GM19468 (cell line): ENCODE measurements at regions not wholly inside any gene's neighbourhood (a gene's known extent, or its start where the extent isn't known, plus 50 kb on each side); places are given as distances from the start of the nearest gene placed in this dataset.
A peak's percentile ranks its signal among the peaks of the same experiment; 100 is the strongest.

Experiments
- ATAC-seq: cut with Tn5 transposase; IDR thresholded peaks from one replicate; pipeline ENCODE4 v1.9.1; 2021; ENCODE audit warnings: mild to moderate bottlenecking, moderate library complexity, moderate number of reproducible peaks; ENCODE audit not compliant: unreplicated experiment; ENCODE audit errors: extremely low read depth

GRCh38 chr6:109315341-109316110 lies 66.7 kb downstream of the CD164 start:
- no peak for ATAC-seq

- no peak for ATAC-seq
Observed at GRCh38 chr6:109314313-109314712, 68.0 kb downstream of the CD164 start.

DNA sequence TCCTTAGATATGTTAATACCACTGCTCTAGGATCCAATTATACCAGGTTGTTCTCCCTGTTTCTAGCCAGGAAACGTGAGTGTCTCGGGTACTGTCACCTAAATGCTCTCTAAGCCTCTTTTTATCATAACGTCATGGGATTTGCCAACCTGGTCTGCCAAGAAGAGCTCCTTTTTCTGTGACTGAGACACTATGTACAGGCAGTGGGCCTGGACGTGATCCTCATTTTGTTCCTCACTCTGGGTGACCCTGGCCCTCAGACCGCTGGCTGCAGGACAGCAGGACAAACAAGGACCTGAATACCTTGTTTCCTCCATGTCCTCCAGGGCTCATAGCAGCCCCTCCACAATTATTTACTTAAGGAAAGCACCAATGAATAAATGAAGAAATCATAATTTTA lies 69.1 kb downstream of the CD164 start:
- ATAC-seq: no peak

GRCh38 chr6:109311471-109311870 lies 70.8 kb downstream of the CD164 start:
- no peak for ATAC-seq

GRCh38 chr6:109309917-109310316 lies 72.3 kb downstream of the CD164 start:
- no peak for ATAC-seq

DNA sequence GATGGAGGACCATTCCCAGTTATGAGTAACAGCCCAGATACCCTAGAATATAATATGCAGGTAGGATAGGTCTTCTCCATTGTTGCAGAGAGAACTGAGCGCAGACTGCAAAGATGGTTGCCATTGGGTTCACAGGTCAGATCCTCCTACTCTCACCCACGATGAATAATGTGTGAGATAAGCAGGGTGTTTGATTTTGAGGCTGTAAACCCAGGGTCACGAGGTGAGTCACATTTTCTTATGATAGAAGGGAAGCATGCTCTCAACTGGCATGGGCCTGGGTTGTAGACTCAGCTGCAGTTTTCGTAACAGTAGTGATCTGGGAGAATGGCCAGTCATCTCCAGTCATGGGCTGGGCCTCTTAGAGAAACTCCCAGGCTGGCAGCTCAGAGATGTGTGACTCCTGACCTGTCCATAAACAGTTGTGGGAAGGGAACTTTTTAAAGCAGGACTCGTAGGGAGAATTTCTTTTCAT lies 74.2 kb downstream of the CD164 start:
- no peak for ATAC-seq

DNA sequence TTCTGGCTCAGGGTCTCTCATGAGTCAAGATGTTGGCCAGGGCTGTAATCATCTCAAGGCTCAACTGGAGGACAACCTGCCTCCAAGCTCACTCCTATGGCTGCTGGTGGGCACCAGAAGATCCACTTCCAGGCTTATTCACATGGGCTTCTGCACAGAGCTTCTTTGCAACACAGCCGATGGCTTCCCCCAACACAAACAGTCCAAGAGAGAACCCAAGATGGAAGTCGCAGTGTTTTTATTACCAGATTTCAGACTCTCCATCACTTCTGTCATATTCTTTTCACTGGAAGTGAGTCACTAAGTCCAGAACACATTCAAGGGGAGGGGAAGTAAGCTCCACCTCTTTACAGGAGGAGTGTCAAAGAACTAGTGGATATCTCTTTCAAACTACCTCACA lies 75.5 kb downstream of the CD164 start:
- no peak for ATAC-seq

GRCh38 chr6:109305028-109305427 lies 77.2 kb downstream of the CD164 start:
- ATAC-seq: no peak

- ATAC-seq: peak; percentile 32
Observed at GRCh38 chr6:109304284-109305015, 77.8 kb downstream of the CD164 start.

DNA sequence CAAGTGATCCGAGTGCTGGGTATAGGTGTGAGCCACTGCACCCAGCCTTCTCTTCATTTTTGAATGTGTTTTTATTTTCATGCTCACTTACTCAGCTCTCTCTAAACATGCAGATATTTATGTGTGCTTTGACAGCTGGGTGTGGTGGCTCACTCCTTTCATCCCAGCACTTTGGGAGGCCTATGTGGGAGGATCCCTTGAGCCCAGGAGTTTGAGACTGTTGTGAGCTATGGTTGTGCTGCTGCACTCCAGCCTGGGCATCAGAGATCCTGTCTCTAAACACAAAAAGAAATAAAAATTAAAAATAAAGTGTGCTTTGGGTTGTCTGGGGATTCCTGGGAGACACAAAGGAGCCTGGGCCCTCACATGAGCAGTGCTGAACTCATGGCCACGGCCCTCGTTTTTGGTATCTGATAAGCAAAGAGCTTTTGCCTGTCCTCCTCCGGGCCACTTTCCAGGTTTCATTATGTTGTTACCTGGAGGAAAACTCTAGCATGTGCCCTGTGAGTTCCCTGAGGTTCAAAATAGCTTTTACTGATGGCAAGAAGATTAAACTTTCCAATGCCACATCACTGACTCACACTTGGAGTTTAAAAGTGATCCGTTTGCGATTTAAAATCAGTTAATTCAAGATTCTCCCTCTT lies 78.5 kb downstream of the CD164 start:
- no peak for ATAC-seq

DNA sequence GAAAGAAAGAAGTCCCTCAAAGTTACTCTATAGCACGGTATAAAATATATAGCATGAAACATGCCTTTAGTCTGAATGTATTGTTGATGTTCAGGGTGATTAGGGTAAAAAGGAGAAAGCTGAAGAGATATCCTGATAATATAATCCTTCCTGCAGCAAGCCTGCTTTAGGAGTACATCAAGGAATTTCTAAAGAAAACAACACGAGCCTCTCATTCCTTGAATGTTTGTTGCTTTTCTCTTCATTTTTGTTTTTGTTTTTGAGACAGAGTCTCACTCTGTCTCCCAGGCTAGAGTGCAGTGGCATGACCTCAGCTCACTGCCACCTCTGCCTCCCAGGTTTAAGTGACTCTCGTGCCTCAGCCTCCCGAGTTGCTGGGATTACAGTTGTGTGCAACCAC lies 79.1 kb downstream of the CD164 start:
- ATAC-seq: no peak

GRCh38 chr6:109302176-109302575 lies 80.1 kb downstream of the CD164 start:
- no peak for ATAC-seq

DNA sequence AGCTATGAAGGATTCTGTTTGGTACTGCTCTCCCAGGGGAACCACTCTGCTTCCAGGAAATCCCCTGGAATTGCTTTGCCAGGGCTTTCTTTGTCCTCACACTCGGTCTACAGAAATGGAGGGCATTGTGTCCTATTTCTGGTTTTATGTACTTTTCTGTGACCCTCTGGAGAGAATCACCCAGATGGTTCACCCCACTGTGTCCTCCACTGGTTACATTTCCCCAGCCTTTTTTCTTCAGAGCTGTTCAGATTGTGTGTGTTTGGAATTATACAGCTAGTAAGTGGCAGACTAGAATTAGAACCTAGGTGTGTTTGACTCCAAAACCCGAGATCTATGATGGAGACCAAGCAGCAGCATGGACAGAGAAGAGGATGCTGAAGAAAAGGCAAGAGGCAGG lies 80.8 kb downstream of the CD164 start:
- no peak for ATAC-seq

GRCh38 chr6:109300874-109301273 lies 81.4 kb downstream of the CD164 start:
- no peak for ATAC-seq

GRCh38 chr6:109299776-109300564 lies 82.3 kb downstream of the CD164 start:
- no peak for ATAC-seq

DNA sequence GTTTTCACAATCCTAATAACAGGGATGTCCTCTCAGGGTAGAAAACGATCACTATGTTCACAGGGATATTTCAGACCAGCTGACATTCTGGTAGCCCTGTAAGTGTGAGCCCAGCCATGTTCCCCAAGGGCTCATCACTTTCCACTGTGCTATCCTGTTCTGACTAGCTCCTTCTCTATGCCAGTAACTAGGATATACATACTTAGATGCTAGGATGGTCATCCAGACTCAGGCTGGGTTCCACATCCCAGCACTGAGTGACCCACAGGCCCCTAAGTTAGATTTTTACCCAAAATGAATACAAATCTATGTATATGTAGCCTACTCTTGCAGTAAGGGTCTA lies 83.0 kb downstream of the CD164 start:
- no peak for ATAC-seq

DNA sequence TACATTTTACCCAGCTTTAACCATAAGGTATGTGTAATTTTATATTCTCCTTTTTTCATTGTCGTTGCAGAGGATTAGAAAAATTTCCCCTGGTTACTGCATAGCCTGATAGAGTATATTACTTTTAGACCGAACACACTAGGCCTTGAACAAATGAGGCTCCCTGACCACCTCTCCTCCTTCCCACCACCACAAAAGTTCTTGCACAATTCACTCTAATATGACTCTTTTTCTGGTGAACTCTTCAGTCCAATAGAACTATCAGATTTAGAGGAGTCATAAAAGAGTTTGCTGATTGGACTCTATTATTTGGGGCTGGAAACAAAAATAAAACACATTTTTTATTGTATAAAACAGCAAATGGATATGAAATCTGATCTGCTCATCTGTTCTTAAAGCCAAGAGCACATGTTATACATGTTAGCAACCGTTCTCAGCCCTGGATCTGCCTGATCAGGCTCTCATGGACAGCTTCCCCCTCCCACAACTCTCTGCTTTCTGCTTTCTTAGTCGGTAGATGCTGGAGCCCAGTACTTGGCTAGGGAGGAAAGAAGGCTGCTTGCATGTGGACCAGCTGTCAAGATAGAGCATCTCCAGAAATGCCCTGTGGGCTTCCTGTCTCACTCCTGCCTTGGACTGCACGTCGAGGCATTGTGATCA lies 83.5 kb downstream of the CD164 start:
- ATAC-seq: no peak

DNA sequence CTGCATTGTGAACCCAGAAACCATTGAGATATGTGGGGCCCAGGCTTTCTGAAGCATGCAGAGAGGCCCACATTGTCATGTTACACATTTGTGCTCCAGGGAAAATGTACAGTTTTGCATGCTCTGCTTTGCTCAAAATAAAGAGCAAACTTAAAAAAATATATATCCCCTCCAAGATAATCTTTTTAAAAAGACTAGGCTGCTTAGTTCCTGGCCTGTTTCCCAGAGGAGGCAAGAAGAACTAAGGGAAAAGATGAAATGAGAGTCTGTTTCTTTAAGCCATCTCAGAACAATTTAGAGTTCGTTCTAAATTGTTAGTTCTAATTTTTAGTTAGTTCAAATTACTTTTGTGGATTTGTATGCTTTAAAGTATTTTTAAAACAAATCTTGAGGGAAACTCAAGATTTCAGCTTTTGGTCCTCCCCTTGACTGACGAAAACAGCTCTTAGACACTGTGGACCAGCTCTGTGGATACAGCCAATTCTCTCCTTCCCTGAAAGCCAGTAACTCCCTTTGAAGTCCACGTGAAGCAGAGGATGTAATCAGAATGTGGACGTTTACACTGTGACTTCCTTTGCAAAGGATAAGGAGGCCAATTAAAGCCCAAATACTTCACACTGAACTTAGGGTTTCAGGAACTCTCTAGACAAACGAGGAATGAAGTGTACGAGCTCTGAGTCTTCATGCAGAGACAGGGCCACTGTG lies 84.7 kb downstream of the CD164 start:
- no peak for ATAC-seq

DNA sequence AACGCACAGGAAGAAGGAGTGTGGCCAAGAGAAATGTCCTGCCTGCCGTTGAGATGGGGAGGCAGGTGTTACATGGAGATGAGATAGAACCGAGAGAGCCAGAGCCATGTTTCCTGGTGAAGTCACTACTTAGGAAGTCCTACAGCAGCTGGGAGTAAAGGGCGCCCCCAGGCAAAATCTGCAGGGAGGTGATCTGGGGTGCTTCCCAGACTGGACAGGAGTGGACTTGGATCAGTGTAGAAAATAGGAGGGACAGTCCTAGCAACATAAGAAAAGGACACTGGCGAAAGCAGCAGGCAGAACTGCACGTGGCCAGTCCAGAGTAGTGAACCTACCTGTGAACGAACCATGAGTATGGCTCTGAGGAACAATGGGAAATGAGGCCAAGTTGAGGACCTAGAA lies 85.3 kb downstream of the CD164 start:
- no peak for ATAC-seq
